Chondrocyte (in vitro differentiated cells): ENCODE measurements at regions not wholly inside any gene's neighbourhood (a gene's known extent, or its start where the extent isn't known, plus 50 kb on each side); places are given as distances from the start of the nearest gene placed in this dataset.
A peak's percentile ranks its signal among the peaks of the same experiment; 100 is the strongest.

Experiments
- DNase-seq: peaks from one replicate; pipeline ENCODE4 v3.0.0; 2021; ENCODE audit warnings: mixed read lengths, low spot score
- H3K27ac Mint-ChIP-seq: one replicate; pipeline ENCODE4 v1.8.0; 2021; ENCODE audit warnings: mild to moderate bottlenecking, moderate library complexity, mixed read lengths; ENCODE audit not compliant: unreplicated experiment
- H3K27me3 Mint-ChIP-seq: 2 replicates; pipeline ENCODE4 v1.8.0; 2021; ENCODE audit warnings: low read depth, mixed read lengths
- H3K36me3 Mint-ChIP-seq: 2 replicates; pipeline ENCODE4 v1.8.0; 2021; ENCODE audit warnings: low read depth, mixed read lengths
- H3K4me1 Mint-ChIP-seq: 2 replicates; pipeline ENCODE4 v1.8.0; 2021; ENCODE audit warnings: low read depth, mild to moderate bottlenecking, mixed read lengths
- H3K4me3 Mint-ChIP-seq: one replicate; pipeline ENCODE4 v1.8.0; 2021; ENCODE audit warnings: mild to moderate bottlenecking, moderate library complexity, mixed read lengths; ENCODE audit not compliant: unreplicated experiment
- H3K9me3 Mint-ChIP-seq: 2 replicates; pipeline ENCODE4 v1.8.0; 2021; ENCODE audit warnings: low read depth, mixed read lengths
- CTCF ChIP-seq: fragments of 200-600 bp; sonication (generic); IDR thresholded peaks from 2 replicates; pipeline ENCODE4 v1.5.0; 2021; ENCODE audit warnings: antibody characterized with exemption, mild to moderate bottlenecking, moderate library complexity

GRCh38 chr2:220185766-220186305 lies 558.4 kb downstream of the SLC4A3 start:
- Mint-ChIP-seq H3K9me3 (no peaks in the 10 kb centered on the region), H3K36me3 (no peaks in the 10 kb centered on the region), H3K27me3 (no peaks in the 10 kb centered on the region), H3K4me1 (peaks cover 5% of the 10 kb centered on the region), H3K27ac (no peak overlapping the region), H3K4me3 (no peak overlapping the region)
- DNase-seq: no peak
- TF ChIP-seq CTCF: peak; percentile 39

- Mint-ChIP-seq H3K9me3 (peaks cover 4% of the 10 kb centered on the region), H3K27ac (no peak overlapping the region), H3K4me3 (no peak overlapping the region), H3K36me3 (no peaks in the 10 kb centered on the region), H3K4me1 (peaks cover 5% of the 10 kb centered on the region), H3K27me3 (no peaks in the 10 kb centered on the region)
- TF ChIP-seq CTCF: no peak
- DNase-seq: no peak
Observed at GRCh38 chr2:220188031-220188430, 560.6 kb downstream of the SLC4A3 start.

- H3K4me1 Mint-ChIP-seq: peaks cover 7% of the 10 kb centered on the region
- no peak overlapping the region for H3K27ac Mint-ChIP-seq
- no peak overlapping the region for H3K4me3 Mint-ChIP-seq
- peaks cover 8% of the 10 kb centered on the region for H3K9me3 Mint-ChIP-seq
- no peaks in the 10 kb centered on the region for H3K27me3 Mint-ChIP-seq
- H3K36me3 Mint-ChIP-seq: no peaks in the 10 kb centered on the region
- DNase-seq: no peak
- no peak for TF ChIP-seq CTCF
Observed at GRCh38 chr2:220191031-220191430, 563.6 kb downstream of the SLC4A3 start.

GRCh38 chr2:220191737-220192136 lies 564.3 kb downstream of the SLC4A3 start:
- TF ChIP-seq CTCF: no peak
- H3K4me3 Mint-ChIP-seq: no peak overlapping the region
- H3K9me3 Mint-ChIP-seq: peaks cover 8% of the 10 kb centered on the region
- no peaks in the 10 kb centered on the region for H3K36me3 Mint-ChIP-seq
- no peak overlapping the region for H3K27ac Mint-ChIP-seq
- DNase-seq: no peak
- no peaks in the 10 kb centered on the region for H3K27me3 Mint-ChIP-seq
- H3K4me1 Mint-ChIP-seq: peaks cover 7% of the 10 kb centered on the region

- peaks cover 8% of the 10 kb centered on the region for H3K9me3 Mint-ChIP-seq
- TF ChIP-seq CTCF: no peak
- no peak overlapping the region for H3K27ac Mint-ChIP-seq
- H3K27me3 Mint-ChIP-seq: no peaks in the 10 kb centered on the region
- peaks cover 5% of the 10 kb centered on the region for H3K4me1 Mint-ChIP-seq
- DNase-seq: no peak
- H3K4me3 Mint-ChIP-seq: no peak overlapping the region
- H3K36me3 Mint-ChIP-seq: peaks cover 2% of the 10 kb centered on the region
Observed at GRCh38 chr2:220192994-220193753, 565.7 kb downstream of the SLC4A3 start.
